GM19397 (cell line): ENCODE measurements at regions not wholly inside any gene's neighbourhood (a gene's known extent, or its start where the extent isn't known, plus 50 kb on each side); places are given as distances from the start of the nearest gene placed in this dataset.

ENCODE experiments used
- ATAC-seq: cut with Tn5 transposase; IDR thresholded peaks from one replicate; pipeline ENCODE4 v1.9.1; 2021; ENCODE audit warnings: mild to moderate bottlenecking, moderate library complexity; ENCODE audit not compliant: unreplicated experiment

DNA sequence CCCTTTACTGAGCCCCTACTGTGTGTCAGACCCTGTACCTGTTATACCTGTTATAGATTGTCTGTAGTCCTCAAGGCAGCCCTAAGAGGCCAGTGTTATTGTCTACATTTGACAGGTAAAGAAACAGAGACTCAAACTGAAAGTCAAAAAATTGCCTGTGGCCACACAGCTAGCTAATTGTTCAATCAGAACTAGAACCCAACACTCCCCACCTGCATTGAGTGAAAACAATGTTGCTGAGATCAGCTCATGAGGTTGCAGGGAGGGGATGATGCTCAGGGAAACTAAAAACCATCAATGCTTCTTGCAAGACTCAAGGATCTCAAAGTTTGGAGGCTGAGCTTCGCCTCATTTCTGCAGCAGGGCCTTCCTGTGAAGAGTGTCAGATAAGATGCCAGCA is 109.5 kb upstream of the LMO4 start:
- ATAC-seq, result no peak

DNA sequence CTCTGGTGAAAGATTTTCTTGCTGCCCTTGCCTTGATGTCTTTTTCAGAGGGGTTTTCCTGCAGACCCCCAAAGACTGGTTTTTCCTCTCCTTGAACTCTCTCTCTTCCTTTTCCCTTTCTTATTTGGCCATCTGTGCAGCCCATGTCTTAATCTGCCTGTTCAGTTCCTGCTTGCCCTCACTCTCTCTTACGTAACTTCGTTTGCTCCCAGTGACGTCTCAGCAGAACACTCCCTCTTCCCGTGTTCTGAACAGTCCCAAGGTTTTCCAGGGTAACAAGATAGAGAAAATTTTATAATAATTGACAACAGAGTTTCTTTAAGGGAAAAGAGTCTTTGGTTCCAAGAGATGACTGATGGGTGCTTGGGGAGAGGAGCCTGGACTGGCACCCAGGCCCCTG is 109.1 kb upstream of the LMO4 start:
- ATAC-seq, result no peak

DNA sequence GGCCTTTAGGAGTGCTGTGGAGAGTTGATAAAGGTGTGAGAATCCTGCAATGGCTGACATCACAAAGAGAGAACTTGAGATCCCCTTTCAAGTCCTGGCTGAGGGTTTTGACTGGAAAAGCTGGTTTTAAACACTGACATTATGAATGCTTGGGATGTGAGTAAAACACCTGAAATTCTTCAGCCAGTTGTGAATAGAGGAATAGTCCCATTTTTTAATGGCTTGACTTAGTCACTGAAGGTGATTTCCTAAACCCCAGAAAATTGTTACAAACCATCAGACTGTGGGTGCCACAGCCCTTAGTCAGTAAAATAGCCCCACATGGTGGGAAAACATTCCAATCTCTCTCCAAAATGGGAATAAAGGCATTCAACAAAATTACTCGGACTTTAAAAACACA is 107.7 kb upstream of the LMO4 start:
- ATAC-seq, result no peak

DNA sequence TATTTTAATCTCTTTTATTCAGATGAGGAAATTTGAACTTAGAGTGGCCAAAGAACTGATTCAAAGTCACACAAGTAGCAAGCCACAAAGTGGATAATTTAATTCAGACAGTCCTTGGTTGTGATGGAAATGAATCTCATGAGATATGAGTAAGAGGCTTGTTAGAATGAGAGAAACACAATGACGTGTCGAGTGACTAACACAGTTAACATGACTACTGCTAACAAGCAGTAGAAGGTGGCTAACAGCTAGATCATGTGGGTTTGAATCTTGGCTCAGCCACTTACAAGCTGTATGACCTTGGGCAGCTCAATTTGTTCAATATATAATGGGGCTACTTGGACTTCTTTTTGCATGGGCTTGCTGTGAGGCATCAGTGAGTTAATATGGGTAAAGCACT is 104.5 kb upstream of the LMO4 start:
- ATAC-seq, result no peak

DNA sequence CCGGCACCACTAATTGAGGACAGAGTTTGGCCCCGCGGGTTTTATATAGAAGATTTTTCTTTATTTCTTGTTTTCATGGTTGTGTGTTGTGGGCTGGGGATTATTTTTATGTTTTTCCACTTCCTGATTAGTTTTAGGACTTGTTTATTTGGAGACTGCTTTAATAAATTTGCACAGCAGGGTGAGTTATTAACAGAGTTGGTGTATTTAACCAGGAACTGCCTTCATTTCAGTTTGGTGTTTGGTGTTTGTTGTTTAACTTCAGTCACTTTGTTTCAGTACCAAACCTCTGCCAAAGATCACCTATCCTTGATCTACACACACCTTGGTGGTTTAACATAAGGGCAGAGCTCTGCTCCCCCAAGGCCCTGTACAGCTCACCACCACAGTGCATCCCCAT is 103.5 kb upstream of the LMO4 start:
- ATAC-seq, result no peak

DNA sequence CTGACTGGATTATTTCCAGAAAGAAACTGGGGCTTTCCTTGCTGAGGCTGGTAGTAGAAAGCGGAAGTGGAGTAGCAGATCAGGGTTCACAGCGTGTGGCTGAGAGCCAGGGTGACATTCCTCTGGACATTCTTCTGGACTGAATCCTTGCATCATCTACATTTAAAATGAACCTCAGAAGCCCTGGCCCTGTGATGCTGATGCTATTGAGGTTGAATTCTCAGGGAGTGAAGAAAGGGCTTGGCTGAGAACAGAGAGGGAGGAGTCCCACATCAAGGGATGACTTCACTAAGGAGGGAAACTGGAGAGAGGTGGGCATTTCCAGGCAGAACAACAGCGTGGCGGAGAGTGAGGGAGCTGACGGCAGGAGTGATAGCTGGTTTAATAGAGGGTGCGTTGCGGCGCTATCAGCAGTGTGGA is 102.3 kb upstream of the LMO4 start:
- no peak for ATAC-seq

DNA sequence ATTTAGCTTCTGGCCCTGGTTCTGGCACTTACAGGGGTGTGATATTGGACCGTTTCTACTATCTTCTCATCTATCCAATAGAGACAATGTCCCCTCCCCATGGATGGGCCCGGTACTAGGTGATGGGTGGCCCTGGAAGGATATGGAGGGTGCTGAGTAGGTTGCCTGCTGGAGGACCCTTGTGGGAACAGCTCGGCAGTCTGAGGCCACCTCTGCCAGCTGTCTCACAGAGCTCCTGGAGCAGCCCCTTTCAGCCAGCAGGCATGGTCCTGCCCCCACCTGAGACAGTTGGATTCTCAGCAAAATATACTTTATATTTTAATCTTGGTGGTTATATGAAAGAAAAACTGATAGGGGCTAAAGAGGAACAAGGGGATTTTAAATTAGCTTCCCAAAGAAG is 101.0 kb upstream of the LMO4 start:
- no peak for ATAC-seq

DNA sequence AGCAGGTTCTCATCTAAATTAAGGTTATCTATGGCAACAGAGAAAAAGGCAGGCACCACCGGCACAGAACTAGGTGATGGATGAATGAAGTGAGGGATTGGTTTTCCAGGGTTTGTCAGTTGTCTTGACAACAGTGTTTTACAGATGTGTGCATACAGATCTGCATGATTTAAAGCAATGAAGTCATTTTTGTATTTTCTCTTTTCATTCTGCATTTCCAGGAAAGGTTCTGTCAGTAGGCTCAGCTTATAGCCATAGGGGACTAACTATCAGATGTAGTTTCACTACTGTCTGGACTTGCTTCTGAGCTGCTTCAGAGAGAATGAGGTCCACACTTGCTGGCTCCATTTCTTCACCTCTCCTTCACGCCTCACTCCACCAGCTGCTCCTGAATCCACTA is 98.2 kb upstream of the LMO4 start:
- ATAC-seq, result no peak

DNA sequence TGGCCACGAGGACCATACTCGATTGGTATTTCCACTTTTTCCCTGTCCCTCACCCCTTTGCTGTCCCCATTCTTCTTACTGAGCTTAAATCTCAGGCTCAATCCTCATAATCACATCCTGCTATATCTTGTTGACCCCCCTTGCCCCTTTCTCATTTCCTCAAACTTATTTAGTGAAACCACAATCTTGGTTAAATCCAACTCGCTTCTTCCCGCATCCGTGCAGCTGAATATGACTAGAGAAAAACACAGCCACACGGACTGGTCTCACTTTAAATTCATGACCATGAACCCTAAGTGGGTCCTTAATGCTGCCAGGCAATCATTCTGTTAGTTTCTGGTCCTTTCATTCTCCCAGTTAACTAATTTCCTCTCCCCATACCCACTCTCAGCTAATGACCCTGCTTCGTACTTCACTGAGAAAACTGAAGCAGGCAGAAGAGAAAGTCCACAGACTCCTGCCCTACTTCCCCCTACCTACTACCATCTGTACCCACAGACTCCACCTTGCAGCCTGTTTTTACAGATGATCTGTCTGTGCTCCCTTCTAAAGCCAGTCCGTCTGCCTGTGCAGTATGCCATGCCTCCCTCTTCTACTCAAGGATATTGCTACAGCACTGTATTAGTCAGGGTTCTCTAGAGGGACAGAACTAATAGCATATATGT is 96.8 kb upstream of the LMO4 start:
- no peak for ATAC-seq

DNA sequence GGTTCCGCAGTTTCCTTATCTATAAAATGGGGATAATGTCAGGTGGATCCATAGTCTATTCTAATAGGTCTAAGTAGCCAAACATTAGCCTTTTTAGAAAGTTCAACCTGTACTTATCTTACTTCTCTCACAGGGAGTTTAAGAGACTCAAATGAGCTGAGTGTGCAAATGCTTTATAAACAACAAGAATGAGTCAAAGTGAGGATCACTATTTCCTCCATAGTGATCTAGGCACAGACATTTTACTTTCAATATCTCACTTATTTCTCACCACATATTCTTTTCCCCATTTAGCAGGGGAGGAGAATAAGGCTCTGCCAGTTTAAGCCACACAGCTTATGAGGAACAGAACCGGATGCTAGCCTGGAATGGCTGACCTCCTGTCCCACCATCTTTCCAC is 92.1 kb upstream of the LMO4 start:
- no peak for ATAC-seq

DNA sequence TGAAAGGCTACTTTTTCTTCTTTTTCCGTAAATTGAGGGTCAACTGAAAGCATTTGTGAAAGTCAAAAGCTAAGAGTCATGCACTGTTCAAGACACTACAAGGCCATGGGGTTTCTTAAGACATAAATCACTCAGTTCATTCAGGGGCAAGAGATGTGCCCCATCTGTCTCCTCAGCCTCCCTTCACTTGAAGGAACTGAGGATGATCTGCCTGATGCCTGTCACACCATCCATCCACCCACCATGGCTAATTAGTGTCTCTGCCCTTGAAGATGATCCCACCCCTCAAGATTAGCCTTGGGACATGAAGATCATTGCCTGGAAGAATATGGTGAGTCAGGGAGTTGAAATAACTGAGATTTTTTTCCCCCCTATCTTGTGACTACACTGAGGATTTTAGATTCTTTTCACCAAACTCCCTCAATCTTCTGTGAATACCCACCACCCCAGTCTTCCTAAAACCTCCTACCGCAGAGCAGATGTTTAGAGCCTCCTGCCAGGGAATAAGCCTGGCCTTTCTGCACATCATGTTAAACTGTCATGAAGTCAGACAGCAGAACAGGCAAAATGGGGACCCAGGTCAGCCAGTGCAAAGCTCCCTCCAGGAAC is 88.6 kb upstream of the LMO4 start:
- ATAC-seq, result no peak

DNA sequence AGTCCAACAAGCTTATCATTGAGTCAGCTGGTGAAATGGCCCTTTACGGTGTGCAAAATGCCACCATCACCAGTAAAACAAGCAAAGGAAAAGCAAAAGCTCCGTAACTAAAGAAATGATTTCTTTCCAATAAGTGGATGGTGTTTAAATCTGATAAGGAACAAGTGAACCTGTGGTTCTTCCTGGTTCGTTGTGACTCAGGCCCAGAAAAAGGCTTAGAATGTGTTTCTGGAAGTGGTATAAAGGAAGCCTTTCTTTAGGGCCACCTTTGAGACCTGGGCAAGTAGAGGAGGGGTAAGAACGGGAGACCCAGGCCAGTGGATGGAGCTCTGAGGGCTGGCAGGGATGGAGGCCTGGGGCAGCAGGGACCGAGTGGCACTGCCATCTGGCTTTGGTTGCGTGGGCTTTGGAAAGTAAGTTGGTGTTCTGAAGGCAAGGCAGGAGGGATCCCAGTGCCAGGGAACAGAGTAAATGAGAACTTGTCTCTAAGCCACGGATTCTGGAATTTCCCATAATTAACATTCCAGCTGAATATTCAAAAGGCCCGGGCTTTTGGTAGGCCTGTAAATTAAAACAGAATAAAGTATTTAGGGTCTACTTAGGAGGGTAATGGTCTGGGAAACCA is 87.9 kb upstream of the LMO4 start:
- ATAC-seq, result no peak

DNA sequence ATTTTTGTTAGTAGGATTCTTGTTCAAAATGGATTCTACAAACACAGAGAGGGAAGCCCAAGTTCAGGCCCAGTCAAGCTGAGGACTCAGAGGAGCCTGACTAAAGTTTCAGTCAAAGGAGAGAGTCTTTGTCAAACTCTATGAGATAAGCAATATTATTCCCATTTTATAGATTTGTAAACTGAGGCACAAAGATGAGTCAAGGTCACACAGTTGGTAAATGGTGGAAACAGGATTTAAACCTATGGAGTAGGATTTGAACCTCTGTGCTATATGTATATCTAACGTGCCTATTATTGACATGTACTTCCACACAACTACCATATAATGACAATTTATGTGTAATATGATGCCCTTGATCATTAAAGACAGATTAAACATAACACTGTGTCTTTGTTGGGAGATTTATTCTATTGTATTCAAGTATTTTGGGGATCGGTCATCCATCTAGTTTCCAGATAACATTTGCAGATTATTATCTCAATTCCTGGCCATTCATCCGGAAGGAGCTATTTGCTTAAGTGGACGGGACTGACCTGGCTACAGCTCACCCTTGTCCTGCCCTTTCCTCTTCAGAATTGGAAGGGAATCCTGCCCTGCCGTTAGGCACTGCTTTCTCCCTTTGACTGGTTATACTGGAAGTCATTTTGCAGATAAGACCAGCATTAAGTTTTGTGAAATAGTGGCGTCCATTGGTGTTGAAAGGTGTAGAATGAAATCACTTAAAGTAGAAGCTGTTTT is 86.1 kb upstream of the LMO4 start:
- no peak for ATAC-seq

DNA sequence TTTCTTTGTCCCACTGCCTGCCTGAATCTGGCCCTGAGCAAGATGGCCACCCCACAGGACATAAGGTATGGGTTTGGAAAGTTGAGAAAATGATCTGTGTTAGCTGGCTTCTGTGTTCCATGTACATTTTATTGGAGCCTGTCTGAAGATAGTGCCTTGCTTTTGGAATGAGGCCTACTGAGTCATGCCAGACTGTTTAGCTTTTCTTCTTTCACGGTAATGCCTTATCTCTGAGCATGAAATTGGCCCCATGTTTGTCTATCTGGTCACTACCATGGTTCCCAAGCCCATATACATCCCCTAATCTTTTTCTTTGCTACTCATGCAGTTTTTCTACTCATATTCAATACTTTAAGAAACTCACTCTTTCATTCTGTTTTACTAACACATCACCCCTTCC is 85.1 kb upstream of the LMO4 start:
- no peak for ATAC-seq

DNA sequence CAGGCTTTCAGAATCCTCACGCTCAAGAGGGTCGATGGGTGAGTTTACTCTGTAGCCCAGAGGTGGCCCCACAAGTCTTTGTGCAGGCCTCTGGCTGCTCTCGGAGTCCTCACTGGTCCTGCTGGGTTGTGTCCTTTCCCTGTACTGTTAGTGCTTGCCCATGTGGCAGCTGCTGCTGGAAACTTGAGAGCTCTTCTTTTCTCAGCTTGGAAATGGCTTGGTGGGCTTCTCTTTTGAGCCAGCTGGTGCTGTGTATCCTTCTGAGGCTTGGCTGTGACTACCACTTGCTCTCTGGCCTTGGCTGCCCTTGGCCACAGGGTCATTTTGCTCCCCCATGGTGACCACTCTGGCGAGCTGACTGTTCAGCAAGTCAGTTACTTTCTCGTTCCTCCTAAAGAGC is 82.2 kb upstream of the LMO4 start:
- ATAC-seq, result no peak

DNA sequence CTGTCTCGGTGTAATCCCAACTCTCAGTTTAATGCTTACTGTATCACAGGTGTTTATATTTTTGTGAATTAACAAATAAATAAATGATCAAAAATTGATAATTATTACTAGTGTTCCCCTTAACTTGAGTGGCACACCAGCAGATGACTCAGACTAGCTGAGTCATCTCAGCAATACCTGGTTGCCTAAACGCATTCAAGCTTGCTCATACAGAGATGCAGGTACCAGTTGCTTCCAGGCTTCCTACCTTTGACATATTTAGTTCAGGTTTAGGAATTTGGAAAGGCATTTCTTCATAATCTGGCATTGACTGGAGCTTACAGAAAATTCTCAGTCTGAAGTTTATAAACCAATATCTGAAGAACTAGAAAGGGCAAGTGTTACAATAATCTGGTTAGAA is 78.9 kb upstream of the LMO4 start:
- ATAC-seq, result no peak

DNA sequence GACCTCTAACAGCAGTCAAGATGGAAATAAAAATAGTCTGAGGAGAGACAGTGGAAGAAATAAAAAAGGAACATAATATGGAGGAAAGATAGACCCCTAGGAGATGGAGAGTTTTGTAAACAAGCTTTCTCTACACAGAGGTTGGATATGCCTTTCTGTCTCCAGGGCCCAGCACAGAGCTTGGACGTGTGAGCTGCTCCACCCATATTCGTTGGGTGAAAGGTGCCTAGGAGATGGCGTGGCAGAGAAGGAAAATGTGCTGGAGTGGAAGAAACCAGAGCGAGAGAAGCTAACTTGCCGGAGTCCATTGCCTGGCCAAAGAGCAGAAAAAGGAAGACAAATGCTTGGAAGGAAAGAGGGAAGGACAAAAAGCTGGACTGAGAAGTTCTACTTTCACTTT is 78.3 kb upstream of the LMO4 start:
- ATAC-seq, result no peak

DNA sequence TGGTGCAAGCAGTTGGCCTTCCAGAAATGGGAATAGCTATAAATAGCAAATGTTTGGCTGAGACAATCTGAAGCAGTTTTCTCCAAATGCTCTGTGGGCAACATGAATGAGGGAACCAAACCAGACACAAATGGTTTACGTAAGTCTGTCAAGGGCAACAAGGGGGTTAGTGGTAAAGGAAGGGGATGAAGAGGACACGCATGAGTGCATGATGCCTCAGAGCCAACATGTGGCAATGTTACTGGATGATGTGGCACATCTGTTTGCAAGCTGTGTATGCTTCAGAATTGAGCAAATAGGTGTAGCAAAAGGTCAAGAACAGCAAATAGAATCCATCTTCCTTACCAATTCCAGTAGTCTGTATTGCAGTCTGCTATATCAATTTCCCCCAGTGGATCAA is 76.3 kb upstream of the LMO4 start:
- ATAC-seq, result no peak

DNA sequence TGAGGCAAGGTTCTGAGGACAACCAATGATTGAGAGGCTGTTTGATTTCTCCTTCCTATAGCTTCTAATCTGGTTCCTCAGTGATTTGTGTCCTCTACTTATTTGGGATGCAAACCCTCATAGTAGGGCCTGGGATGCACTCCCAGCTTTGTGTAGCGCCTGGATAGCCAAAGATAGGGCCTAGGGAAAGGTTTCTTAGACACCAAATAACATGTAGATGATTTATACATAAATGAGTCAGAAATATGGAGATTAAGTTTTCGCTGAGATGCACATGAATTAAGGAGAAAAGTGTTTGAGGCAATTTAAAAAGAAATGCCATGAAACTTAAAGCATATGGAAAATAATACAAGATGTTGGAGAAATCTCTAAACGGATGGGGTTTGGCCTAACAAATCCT is 66.0 kb upstream of the LMO4 start:
- ATAC-seq, result no peak

DNA sequence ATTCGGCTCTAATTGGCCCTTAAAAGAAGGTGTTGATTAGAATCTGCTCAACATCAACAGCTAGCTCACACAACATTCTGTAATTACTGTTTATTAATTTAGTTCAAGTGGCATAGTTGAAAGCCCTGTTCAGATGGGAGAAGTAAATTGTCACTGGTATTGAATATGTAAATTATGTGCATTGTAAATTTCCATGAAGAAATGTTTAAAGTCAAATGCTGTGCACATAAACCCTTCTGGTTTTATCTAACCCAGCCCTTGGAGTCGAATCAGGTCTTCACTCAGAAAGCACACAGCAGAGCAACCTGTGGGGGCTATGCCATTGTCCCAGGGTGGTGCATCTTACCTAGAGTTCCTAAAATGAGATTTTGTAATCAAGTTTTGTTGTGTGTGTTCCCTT is 65.4 kb upstream of the LMO4 start:
- no peak for ATAC-seq

DNA sequence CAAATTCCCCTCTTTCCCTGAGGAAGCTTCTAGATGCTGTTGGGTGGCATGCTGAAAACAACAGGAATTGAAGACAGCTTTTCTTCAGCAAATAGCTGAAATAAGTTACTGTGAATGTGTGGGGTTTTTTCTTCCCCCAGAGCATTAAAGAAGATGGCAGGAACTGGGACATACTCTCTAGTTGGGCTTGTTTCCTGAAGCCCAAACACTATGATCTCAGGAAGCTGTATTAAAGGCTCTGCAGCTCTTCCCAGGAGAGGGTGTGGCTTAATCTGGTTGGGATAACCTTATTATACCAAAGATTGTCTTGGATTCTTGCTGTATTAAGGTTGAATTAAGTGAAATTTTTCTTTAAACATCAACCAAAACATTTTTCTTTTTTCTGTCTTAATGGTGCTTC is 64.9 kb upstream of the LMO4 start:
- no peak for ATAC-seq

DNA sequence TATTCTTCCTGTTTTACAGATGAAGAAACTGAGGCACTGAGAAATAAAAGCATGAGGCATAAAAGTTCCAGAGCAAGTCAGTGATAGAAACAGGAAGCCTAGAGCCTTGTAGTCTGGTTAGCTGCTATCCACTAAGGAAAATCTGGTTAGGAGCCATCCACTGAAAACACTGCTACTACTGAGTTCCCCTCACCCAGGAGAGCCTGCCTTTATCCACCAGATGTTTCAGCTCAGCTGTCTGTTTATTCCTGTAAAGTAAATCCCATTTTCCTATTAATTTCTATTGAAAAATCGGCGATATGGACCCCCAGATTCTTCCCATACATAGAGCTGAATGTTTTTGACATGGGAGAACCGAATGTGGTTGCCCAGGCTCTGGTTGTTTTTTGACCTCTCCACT is 63.7 kb upstream of the LMO4 start:
- ATAC-seq, result no peak
